ENCODE measurements at regions not wholly inside any gene's neighbourhood (a gene's known extent, or its start where the extent isn't known, plus 50 kb on each side); places are given as distances from the start of the nearest gene placed in this dataset.
"Not testable (repeated sequence)": the region's sequence is repeated elsewhere in the genome, so short reads cannot be mapped to it uniquely, and the experiment has no call there.

DNA sequence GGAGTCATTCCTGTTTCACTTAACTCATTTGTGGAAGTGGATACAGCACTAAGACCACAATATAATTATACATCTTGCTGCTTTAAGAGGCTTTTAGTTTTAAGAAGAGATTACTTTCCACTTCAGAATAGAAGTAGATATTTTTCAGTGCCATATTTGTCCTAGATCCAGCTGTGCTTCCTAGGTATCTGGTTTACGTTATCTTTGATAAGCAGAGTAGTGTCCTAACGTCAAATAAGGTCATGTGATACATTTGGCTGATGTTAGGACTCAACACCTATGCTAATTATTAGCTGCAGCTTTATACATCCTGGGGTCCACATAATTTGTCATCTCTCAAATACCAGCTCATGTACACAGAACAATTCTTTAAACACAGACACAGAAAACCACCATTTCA lies 196.2 kb upstream of the SMIM30 start:
- FAIRE-seq (no peak), DNase-seq (ENCODE audit: low spot score) (no peak)

DNA sequence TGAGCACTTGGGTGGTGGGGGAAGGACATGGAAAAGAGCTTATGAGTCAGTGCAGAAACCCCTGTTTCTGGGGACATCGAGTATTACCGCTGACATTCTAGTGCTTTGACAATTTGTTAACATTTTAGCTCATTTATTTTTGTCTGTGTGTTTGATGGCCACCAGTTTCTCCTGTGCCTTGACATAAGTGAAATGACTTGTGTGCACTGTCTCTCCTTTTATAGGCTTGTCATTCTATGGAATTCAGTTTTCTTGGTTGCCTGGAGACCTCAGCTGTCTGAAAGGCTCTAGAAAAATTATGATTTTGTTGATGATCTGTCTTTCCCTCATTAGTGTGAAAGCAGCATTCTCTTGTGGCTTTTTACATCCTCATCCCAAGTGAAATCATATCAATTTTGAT lies 190.0 kb upstream of the SMIM30 start:
- DNase-seq (ENCODE audit: low spot score) (no peak), FAIRE-seq (no peak)

DNA sequence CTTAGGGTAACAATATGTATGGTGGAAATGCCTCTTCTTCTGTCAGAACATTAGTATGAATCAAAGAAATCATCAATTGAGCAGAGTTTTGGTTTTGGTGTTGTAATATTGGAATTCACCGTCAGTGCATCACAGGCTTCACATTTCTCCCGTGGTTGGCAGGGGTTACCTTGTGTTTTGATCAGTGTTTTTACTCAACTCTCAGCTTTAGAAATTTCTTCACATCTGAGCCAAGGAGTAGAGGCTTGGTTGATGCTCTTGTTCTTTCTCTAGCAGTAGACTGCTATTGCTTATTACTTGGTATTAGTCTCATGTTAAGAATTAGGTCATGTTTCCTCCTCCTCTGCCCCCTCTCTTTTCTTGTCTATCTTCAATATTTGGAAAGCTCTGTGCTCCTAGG lies 188.8 kb upstream of the SMIM30 start:
- no peak for FAIRE-seq
- DNase-seq (ENCODE audit: low spot score) = no peak

- DNase-seq (ENCODE audit: low spot score) = no peak
These were observed 187.9 kb upstream of the SMIM30 start for GRCh38 chr7:113306302-113306701.

GRCh38 chr7:113304104-113304503 lies 185.8 kb upstream of the SMIM30 start:
- no peak for DNase-seq (ENCODE audit: low spot score)
- FAIRE-seq = no peak

More at GRCh38 chr7:113306302-113306701, 187.9 kb upstream of the SMIM30 start:
- no peak for FAIRE-seq

- not testable (repeated sequence) for FAIRE-seq; DNase-seq (ENCODE audit: low spot score)
These were observed 185.0 kb upstream of the SMIM30 start for GRCh38 chr7:113303388-113303787.

DNA sequence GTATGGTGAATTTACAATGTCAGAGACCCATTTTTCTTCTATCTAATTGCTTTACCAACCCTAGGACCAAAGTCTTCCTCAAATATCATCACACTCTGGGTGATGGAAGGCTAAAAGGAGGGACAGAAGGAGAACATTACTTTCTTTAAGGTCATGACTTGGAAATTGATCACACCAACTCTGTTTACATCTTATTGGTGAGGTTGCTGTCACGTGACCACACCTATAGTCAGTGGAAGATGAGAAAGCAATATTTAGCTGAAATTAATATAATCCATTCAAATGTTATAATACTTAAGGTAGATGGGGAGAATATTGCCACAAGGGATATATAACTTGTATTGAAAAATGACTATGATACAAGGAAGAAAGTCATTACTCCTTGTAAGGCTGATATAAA lies 183.6 kb upstream of the SMIM30 start:
- FAIRE-seq (no peak), DNase-seq (ENCODE audit: low spot score) (no peak)

GRCh38 chr7:113301141-113301540 lies 182.8 kb upstream of the SMIM30 start:
- DNase-seq (ENCODE audit: low spot score) (no peak), FAIRE-seq (no peak)

- no peak for DNase-seq (ENCODE audit: low spot score)
- FAIRE-seq = no peak
These were observed 181.4 kb upstream of the SMIM30 start for GRCh38 chr7:113299748-113300147.

DNA sequence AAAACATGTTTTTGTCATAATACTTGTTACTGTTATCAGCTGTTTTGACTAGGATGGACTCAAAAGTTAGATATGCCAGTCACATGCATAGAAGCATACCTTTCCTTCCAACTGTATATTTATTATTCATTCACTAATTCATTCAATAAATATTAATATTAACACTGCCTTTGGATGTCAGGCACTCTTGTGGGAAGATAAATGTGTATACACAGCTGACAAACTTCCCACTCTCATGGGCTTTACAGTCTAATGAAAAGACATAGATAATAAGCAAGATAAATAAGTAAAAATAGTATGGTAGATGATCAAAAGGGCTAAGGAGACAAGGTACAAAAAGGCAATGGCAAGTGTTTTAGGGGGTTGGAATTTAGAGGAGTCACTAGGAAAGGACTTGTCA lies 180.1 kb upstream of the SMIM30 start:
- DNase-seq (ENCODE audit: low spot score) (no peak), FAIRE-seq (no peak)

GRCh38 chr7:113294750-113295149 lies 176.4 kb upstream of the SMIM30 start:
- no peak for DNase-seq (ENCODE audit: low spot score)
- no peak for FAIRE-seq

DNA sequence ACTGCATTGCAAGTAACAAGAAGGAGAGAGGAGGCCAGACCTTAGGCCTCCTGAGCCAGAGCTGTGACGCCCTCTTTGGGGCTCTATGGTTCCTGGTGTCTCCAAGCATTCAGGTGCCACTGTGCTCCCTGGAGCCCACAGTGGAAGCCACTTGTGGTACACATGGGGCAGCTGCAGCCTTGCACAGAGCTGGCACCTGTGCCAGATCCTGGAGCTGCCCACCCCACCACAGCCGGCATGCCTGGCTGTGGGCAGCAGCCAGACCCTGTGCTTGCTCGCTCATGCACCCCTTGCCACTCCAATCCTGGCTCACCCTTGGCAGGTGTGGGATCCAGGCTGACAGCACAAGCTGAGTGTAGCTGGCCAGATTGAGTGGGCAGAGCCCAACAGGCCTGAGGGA lies 173.8 kb upstream of the SMIM30 start:
- peak; percentile 13 for FAIRE-seq
- no peak for DNase-seq (ENCODE audit: low spot score)

GRCh38 chr7:113291058-113291457 lies 172.7 kb upstream of the SMIM30 start:
- DNase-seq (ENCODE audit: low spot score) = no peak
- no peak for FAIRE-seq

DNA sequence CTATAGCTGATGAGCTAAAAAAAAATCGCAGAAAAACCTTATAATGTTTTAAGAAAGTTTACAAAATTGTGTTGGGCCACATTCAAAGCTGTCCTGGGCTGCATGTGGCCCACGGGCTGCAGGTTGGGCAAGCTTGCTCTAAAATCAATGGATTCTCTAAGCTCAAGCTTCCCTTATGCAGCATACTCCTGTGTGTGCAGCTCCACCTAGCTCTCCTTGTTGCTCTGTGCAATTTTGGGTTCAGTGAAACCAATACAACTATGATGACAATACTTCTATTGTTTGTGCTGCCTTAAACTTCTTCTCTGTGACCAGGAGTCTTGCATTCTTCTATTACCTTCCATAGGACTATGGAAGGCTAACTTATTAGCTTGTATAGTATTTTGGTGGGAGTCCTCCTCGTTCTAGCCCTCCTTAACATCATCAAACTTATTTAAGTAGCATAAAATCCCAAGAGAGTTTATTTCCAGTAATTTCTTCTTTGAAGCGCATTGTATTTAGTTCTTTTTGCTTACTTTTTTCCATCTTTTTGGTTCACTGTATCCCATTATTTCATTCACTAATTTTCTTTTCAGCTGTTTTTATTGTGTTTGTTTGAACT lies 170.9 kb upstream of the SMIM30 start:
- DNase-seq (ENCODE audit: low spot score) = peak; percentile 27
- no peak for FAIRE-seq

- FAIRE-seq (no peak), DNase-seq (ENCODE audit: low spot score) (no peak)
These were observed 167.1 kb upstream of the SMIM30 start for GRCh38 chr7:113285411-113285810.

DNA sequence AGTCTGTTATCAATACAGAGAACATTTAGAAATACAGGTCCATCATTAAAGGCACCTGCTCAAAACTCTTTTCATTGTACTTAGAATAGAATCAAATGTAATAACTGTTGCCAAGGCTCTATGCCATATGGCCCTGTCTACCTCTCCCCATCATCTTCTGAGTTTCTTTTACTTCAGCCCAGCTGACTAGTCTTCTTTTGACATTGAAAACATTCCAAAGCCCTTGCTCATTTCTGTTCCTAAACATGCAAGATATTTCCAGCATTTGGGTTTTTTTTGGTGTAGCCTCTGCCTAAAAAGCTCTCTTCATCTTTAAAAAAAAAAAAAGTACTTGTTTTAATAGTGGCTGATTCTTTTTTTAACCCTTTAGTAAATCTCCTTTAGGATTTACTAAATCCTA lies 165.5 kb upstream of the SMIM30 start:
- FAIRE-seq = no peak
- no peak for DNase-seq (ENCODE audit: low spot score)

- FAIRE-seq = no peak
- no peak for DNase-seq (ENCODE audit: low spot score)
These were observed 164.5 kb upstream of the SMIM30 start for GRCh38 chr7:113282875-113283274.

DNA sequence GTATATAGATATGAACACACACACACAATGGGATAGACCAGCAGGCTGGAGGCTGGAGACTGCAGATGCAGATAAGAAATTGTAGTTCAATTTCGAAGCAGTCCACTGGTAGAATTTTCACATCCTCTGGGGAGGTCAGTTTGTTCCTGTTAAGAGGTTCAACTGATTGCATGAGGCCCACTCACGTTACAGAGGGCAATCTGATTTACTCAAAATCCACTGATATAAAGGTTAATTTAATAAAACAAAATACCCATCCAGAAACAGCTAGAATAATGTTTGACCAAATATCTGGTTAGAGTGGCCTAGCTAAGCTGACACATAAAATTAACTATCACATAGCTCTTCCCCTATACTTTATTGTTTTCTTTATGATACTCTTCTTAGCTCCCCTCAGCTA lies 162.9 kb upstream of the SMIM30 start:
- no peak for FAIRE-seq
- DNase-seq (ENCODE audit: low spot score) = no peak

DNA sequence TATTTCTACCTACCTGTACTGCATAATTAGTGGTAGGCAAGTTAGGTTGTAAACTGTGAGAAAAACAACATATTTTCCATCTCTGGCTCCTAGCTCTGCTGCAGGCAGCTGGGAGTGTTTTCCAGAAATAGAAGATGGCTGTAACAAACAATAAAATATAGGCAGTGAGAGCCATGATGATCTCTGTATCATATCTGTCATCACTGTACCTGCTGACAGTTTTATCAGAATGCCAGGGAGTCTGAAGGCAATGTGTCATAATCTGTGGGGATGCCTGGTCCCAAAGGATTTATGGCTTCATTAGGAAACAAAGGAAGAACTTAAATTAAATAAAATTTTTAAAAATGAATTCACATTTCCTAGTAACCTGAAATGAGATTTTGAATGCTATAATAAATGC lies 160.9 kb upstream of the SMIM30 start:
- FAIRE-seq (no peak), DNase-seq (ENCODE audit: low spot score) (no peak)

DNA sequence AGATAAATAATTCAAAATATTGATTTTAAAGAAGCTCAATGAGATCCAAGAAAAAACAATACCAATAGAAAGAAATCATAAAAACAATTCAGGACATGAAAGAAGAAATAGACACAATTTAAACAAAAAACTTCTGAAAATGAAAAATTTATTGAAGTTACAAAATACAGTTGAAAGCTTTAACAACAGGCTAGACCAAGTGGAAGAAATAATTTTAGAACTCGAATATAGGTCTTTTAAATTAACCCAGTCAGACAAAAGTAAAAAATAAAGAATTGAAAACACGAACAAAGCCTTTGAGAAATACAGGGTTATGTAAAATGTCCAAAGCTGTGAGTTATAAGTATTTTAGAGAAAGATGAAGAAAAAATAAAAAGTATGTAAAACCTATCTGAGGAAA lies 152.4 kb upstream of the SMIM30 start:
- no peak for DNase-seq (ENCODE audit: low spot score)
- FAIRE-seq = no peak

DNA sequence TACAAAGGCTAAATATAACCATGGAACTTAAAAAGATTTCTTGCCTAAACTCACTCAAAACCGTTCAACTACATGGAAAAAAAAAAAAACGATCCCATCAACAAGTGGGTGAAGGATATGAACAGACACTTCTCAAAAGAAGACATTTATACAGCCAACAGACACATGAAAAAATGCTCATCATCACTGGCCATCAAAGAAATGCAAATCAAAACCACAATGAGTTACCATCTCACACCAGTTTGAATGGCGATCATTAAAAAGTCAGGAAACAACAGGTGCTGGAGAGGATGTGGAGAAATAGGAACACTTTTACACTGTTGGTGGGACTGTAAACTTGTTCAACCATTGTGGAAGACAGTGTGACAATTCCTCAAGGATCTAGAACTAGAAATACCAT lies 151.2 kb upstream of the SMIM30 start:
- not testable (repeated sequence) for FAIRE-seq; DNase-seq (ENCODE audit: low spot score)

DNA sequence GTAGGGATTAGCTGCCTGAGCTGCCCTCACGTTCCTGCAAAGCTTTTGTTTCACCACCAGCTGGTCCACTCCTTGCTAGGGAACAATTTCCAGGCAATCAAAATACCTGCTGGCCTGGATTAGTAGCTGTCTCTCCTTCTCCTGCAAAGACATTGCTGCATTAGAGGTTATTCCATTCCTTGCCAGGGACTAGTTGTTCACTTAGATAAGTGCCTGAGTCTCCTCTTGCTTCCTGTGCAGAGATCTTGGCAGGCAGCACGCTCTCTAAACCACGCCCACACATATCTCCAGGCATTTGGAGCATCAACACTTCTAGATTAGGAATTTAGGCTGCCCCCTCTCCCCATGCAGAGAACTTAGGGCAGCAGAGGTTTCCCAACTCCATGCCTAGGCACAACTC lies 150.4 kb upstream of the SMIM30 start:
- no peak for DNase-seq (ENCODE audit: low spot score)
- FAIRE-seq = no peak

- FAIRE-seq (no peak), DNase-seq (ENCODE audit: low spot score) (no peak)
These were observed 149.5 kb upstream of the SMIM30 start for GRCh38 chr7:113267885-113268284.

- no peak for DNase-seq (ENCODE audit: low spot score)
- FAIRE-seq = no peak
These were observed 148.9 kb upstream of the SMIM30 start for GRCh38 chr7:113267271-113267670.

All from urothelium cell line (cell line).